22Rv1 (cell line): ENCODE measurements at regions not wholly inside any gene's neighbourhood (a gene's known extent, or its start where the extent isn't known, plus 50 kb on each side); places are given as distances from the start of the nearest gene placed in this dataset.

Experiments used
- H3K27ac ChIP-seq: fragments of 450-650 bp; 2 replicates; pipeline ENCODE4 v1.5.1; 2017
- CTCF ChIP-seq: fragments of 450-650 bp; IDR thresholded peaks from 2 replicates; pipeline ENCODE4 v1.5.1; 2017; ENCODE audit warnings: mild to moderate bottlenecking
- ZFX ChIP-seq: fragments of 450-650 bp; IDR thresholded peaks from 2 replicates; pipeline ENCODE4 v1.6.1; 2017; ENCODE audit warnings: antibody characterized with exemption, borderline replicate concordance

DNA sequence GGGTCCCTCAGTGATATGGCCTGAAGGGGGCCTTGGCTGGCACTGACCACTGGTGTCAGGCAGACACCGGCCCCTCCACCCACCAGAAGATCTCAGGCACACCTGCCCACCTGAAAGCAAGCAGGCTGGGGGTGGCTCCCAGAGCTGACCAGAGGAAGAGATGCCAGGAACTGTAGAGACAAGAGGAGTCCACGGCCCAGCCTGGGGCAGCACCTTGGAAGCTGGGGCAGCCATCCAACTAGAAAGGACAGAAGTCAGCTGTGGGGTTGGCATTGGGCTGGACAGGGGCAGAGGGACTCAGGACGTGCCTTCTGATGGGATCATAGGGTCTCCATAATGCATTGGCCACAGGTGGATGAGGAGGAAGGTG, 144.3 kb downstream of the ZNF248 start:
- TF ChIP-seq ZFX, result no peak
- no peak for TF ChIP-seq CTCF

GRCh38 chr10:37712489-37713131, 144.8 kb downstream of the ZNF248 start:
- no peak overlapping the region for H3K27ac ChIP-seq

More for the DNA sequence above, 144.3 kb downstream of the ZNF248 start:
- no peak overlapping the region for H3K27ac ChIP-seq

DNA sequence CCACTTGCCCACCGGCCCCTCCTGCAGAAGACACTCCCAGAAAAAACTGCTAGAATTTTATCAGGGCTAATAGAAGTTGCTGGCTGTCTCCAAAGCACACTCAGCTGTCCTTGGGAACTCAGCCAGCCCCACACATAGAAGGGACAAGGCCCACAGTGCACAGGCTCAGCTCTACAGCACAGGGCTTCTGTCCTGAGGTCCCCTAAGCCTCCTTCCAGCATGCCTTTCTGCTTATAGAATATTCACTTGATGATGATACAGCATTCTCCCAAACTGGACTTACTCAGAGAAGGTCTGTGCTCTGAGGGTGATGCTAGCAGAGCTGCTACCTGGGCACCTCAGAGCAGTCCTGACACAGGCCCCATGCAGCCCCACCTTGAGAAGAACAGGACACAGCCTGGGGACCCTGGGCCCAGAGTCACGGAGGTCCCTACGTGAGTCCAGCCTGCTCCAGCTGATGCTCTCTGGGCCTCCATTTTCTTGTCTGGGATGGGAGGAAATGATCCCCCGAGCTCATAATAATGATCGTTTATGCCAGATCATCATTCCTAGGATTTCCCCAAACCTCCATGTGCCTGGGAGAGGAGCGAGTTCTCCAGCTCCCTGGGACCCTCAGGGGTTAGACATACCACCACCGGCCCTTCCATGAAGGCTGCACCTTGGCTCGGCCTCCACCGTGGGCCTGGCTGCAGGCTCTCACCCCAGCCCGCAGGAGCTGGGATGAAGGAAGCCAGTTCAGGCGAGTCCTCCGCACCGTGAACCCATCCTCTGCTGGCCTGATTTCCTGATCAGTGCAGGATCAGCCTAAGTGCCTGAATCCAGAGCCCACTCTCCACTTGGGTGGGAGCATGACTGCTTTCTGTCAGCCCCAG, 145.6 kb downstream of the ZNF248 start:
- TF ChIP-seq CTCF, result no peak
- no peak for TF ChIP-seq ZFX
- no peak overlapping the region for H3K27ac ChIP-seq

More at GRCh38 chr10:37712489-37713131, 144.8 kb downstream of the ZNF248 start:
- TF ChIP-seq ZFX (no peak), CTCF (no peak)

- no peak for TF ChIP-seq CTCF
- no peak for TF ChIP-seq ZFX
- no peak overlapping the region for H3K27ac ChIP-seq
These were observed 146.4 kb downstream of the ZNF248 start for GRCh38 chr10:37710831-37711616.

DNA sequence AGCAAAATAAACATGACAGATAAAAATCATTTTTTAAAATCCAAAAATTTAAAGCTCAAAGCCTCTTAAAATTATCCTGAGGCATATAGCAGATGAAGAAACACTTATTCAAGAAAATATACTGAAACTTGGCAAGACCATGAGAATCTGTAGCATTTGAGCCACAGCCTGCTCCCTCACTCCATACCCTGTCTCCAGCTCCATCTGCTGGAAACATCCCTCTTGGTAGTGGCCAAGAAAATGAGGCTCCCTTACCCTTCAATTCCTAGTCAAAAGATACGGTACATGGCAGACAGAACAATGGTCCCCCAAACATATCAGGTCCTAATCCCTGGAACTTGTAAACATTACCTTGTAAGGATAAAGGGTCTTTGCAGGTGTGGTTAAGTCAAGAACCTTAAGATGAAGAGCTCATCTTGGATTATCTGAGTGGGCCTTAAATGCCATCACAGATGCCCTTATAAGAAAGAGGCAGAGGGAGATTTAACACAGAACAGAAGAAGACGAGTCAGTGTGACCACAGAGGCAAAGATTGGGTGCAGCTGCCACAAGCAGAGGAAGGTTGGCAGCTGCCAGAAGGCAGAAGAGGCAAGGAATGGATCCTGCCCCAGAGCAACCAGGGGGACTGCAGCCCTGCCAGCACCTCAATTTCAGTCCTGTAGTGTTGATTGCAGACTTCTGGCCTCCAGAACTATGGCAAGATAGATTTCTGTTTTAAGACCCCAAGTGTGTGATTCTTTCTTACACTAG, 149.4 kb downstream of the ZNF248 start:
- H3K27ac ChIP-seq, result no peak overlapping the region
- no peak for TF ChIP-seq ZFX
- TF ChIP-seq CTCF, result peak; percentile 21

GRCh38 chr10:37704566-37704965, 152.8 kb downstream of the ZNF248 start:
- H3K27ac ChIP-seq, result no peak overlapping the region

More at GRCh38 chr10:37704566-37704965, 152.8 kb downstream of the ZNF248 start:
- no peak for TF ChIP-seq CTCF
- no peak for TF ChIP-seq ZFX
